HTR-8/SVneo (cell line): ENCODE measurements at regions not wholly inside any gene's neighbourhood (a gene's known extent, or its start where the extent isn't known, plus 50 kb on each side); places are given as distances from the start of the nearest gene placed in this dataset.
"Not testable (repeated sequence)": the region's sequence is repeated elsewhere in the genome, so short reads cannot be mapped to it uniquely, and the experiment has no call there.

Source experiments
- DNase-seq: peaks from one replicate; pipeline ENCODE4 v3.0.0; 2011; ENCODE audit warnings: low spot score, mixed read lengths; ENCODE audit not compliant: insufficient read length
- FAIRE-seq: peaks from 2 replicates; lab custom pipeline; 2011; peaks lifted over from hg19 to GRCh38; lab: Jason Lieb, UNC

DNA sequence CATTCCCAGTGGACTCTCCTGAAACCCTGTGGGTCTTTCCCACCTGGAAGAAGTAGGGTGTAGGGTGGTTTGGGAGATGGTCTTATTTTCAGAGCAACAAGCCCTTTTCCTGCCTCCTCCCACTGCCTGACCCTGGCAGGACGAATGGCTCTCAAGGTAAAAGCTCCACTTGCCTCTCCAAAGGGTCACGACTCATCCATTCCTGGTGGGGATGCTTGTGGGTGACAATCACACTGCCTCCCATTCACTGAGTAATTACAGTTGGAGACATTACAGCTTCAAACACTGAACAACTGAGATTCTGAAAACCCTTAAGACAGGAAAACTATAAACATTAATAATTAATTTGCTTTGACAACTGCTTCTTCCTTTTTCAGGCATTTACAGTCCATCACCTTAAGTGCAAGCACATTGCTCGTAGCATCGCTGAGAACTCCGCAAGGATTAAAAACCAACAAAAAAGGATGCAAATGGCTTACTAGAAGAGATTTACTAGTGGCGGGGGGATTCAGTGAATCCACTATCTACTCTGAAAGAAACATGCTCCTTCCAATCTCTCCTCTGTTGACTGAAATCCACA, 199.6 kb upstream of the IRS2 start:
- FAIRE-seq, result no peak
- DNase-seq, result no peak

DNA sequence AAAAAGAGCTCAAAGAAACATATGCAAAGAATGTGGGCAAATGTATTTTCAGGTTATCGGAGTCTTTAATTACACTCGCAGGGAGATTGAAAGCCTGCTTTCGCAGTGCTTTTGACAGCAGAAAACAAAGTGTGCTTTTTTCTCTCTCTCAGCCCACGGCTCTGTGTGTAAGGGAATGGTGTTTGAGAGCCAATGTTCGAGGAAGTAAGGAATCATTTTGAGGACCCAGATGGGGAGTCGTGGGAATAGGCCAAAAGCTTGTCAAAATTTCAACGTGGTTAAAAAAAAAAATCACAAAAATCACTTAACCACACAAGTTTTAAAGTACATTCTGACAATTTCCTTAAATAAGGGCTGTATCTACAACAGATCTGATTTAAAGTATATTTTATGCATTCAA, 197.1 kb upstream of the IRS2 start:
- no peak for FAIRE-seq
- no peak for DNase-seq

DNA sequence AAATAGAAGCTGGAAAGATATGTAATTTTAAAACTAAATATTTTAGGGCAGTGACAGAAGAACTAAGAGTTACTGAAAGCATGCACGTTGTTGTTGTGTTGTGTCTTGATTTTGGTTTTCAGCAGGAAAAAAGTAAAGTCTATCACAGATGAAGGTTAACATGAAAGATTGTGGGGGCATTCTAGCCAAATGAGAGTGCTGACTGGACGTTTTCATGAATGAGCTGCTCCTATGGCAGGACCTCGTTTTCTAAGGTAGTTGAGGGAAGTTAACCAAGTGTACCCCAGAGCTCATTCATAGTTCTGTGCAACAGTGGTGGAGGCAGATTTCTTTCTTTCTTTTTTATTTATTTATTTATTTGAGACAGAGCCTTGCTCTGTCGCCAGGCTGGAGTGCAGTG, 194.6 kb upstream of the IRS2 start:
- no peak for FAIRE-seq
- DNase-seq, result no peak

GRCh38 chr13:109979676-109980075, 193.3 kb upstream of the IRS2 start:
- not testable (repeated sequence) for DNase-seq, FAIRE-seq

DNA sequence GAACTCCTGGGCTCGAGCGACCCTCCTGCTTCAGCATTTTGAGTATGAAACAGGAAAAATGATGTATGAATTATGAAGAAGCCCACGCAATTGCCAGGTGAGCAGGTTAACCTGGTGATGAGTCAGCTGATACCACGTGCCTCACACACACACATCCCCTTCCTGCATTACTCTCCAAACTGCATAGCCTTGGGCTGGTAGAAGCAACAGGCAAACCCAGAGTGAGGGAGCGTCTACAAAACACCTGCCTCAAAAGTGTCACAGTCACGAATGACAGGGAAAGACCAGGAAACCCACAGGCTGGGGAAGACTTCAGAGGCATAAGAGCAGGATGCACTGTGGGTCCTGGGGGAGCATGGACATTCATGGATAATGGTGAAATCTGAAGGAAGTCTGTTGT, 192.8 kb upstream of the IRS2 start:
- DNase-seq, result no peak
- FAIRE-seq, result no peak

GRCh38 chr13:109977212-109977968, 191.0 kb upstream of the IRS2 start:
- DNase-seq, result no peak
- no peak for FAIRE-seq

DNA sequence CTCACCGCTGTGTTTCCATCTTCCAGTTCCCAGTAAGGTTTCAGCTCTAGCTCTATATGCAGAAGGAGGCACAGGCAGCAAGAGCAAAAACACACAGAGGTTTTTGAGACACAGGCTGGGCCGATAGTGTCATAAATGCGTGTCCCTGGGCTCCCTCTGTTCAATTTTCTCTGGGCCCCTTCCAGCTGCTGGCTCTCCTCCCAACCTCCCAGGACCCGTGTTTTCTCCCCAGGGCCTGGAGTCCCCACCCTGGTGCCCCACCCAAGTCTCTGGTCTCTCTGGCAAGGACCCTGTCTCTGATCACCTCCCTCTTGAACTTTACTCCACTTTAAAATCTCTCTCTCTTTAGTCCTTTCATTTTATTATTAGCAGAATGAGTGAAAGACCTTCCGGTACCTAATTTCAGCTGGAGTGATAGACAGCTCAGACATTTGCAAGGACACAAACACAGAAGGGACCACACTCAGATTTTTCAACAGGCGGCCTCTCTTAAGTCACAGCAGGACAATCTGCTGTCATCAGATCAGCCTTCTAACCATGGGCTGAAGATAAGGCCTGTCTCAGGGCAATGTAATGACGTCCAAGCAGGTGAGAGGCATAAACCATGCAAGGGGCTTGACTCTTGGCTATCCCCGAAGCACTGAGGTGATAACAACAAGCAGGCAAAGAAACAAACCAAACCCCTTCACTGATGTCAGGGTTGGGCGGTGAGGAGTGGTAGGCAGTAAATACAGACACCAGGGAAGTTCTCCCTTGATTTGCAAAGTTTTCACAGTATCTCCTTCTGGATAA, 190.0 kb upstream of the IRS2 start:
- FAIRE-seq (no peak), DNase-seq (no peak)

DNA sequence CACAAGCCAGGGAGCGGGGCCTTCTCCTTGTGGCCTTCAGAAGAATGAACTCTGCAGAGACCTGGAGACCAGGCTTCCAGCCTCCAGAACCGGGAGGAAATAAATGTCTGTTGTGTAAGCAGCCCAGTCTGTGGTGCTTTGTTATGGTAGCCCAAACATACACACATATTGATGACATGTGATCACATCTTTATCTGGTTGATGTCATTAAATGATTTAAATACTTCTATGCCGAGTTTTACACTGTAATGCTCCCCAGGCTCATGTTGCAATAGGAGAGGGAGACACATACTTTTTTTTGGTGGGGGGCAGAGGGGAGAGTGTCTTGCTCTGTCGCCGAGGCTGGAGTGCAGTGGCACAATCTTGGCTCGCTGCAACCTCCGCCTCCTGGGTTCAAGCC, 188.0 kb upstream of the IRS2 start:
- no peak for FAIRE-seq
- no peak for DNase-seq

GRCh38 chr13:109973279-109973678, 186.9 kb upstream of the IRS2 start:
- FAIRE-seq (no peak), DNase-seq (no peak)

DNA sequence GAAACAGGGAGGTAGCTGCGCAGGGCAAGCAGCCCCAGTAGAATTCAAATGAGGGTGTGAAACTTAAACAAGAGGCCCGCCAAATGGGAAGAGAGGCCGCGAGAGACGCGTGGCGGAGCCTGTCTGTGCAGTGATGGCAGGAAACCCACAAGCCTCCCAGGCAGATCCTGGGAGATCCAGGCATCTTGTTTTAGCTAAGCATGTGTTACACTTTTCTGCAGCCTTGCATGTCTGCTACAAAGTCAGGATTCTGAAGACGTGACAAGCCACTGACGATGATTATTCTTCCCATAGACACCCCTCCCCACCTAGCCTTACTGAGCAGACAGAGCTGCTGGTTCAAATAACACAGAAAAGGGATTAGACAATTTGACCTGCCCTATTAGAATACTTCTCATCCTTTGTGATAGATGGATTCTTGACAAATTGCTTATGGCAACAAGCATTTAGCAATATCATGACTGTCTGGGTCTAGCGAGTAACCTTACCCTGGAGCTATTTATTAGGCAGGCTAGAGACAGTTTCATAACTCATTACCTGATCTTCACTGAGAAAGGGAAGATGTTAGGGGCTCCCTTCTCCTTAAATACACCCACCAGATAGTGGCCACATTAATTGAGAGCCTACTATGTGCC, 185.2 kb upstream of the IRS2 start:
- no peak for DNase-seq
- FAIRE-seq, result no peak

DNA sequence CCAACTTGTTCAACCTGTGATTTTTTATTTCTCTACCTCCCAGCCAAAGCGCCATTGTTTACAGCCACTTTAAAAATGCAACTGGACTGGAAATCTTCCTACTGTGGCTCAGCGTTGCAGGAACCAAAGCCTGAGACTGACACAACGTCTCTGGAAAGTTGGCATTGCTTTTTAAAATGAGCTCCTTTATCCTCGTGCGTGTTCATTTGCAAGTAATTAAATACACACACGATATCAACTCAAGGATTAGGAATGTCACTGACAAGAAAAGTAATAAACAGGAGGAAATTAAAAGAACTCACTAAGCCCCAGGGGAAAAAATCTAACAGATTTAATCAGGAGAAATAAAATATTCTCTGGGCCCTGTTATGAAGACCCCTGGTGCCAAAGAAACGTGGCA, 184.6 kb upstream of the IRS2 start:
- no peak for DNase-seq
- no peak for FAIRE-seq

DNA sequence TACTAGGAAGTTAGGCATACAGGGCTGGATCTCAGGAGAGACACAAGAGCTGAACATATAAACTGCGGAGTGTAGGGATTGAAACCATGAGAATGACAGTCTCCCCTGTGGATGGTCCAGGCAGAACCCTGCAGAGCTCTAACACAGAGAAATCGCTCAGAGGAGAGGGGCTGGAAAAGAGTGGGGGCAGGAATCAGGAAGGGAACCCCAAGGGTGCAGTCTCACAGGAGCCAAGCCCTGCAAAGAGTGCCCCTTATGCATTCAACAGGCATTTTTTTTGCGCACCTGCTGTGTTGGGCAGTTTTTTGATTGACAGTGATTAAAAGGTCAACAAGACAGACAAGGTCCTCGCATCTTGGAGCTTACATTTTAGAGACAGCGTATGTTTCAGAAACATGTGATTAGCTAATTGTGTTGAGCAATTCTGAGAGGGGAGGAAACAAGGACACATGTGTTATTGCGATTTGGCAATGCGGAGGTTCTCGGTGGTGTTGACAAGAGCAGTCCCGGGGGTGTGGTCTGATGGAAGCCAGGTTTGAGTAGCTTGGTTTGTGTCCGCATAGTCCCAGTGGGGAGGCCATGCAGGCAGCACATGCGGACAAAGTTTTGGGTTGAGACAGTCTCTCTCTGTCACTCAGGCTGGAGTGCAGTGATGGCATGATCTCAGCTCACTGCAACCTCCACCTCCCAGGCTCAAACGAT, 182.6 kb upstream of the IRS2 start:
- DNase-seq (no peak), FAIRE-seq (no peak)

- FAIRE-seq, result no peak
- DNase-seq, result no peak
Observed at GRCh38 chr13:109963960-109964563, 177.7 kb upstream of the IRS2 start.

DNA sequence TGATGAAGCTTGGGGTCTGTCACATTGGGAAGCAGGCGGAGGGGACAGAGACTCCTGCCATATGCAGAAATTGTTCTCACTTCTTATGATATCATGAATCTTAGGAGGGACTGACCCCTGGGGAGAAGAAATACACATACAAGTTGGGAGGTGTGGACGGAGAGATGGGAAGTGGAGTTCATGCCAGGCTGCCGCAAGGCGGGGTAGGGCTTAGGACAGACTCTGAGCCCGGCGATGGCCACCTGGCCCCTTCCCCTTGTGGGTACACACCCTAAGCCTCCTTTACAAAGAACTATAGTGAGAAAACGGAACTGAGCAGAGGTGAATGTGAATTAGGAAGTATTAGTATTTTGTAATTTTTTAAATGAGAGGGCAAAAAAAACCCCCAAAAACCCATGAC, 177.0 kb upstream of the IRS2 start:
- FAIRE-seq, result no peak
- no peak for DNase-seq

GRCh38 chr13:109959903-109960302, 173.5 kb upstream of the IRS2 start:
- DNase-seq (no peak), FAIRE-seq (no peak)

- no peak for DNase-seq
- no peak for FAIRE-seq
Observed at GRCh38 chr13:109957875-109958274, 171.5 kb upstream of the IRS2 start.

- DNase-seq (no peak), FAIRE-seq (no peak)
Observed at GRCh38 chr13:109955598-109955997, 169.2 kb upstream of the IRS2 start.

GRCh38 chr13:109954441-109954840, 168.1 kb upstream of the IRS2 start:
- no peak for DNase-seq
- no peak for FAIRE-seq

DNA sequence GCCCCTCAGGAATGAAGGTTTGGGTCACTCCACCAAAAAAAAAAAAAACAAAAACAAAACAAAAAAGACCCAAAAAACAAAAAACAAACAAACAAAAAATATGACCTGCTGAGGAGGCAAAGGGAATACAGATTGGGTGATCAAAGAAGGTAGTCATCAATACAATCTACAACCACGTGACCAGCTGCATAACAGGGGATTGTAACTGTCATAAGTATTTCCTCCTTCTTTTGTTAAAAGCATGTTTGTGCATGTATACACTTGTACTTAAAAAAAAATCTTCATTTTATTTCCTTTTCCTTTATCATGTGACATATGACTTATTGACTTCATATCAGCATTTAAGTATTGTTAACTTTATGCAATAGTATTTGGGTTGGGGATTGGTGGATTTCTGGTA, 165.1 kb upstream of the IRS2 start:
- FAIRE-seq (no peak), DNase-seq (no peak)

DNA sequence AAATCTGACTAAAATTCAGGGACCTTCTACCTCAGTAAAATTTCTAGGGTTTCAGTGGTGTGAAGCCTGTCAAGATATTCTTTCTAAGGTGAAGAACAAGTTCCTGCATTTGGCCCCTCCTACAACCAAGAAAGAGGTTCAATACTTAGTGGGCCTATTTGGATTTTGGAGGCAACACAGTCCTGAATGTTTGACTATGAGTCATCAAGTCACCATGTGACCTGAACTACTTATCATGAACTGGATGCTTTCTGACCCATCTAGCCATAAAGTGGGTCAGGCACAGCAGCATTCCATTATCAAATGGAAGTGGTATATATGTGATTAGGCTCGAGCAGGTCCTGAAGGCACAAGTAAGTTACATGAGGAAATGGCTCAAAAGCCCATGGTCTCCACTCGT, 163.0 kb upstream of the IRS2 start:
- DNase-seq (no peak), FAIRE-seq (no peak)
